Smooth muscle cell (in vitro differentiated cells): ENCODE measurements at regions not wholly inside any gene's neighbourhood (a gene's known extent, or its start where the extent isn't known, plus 50 kb on each side); places are given as distances from the start of the nearest gene placed in this dataset.
A peak's percentile ranks its signal among the peaks of the same experiment; 100 is the strongest.

Source experiments
- DNase-seq: peaks from one replicate; lab custom pipeline; 2025; ENCODE audit not compliant: unreplicated experiment; lab: John Stamatoyannopoulos, UW
- H2AFZ ChIP-seq: fragments of 200-600 bp; sonication (generic); 2 replicates; pipeline ENCODE4 v1.6.0; 2016; ENCODE audit warnings: antibody characterized with exemption, low read depth, mild to moderate bottlenecking
- H3F3A ChIP-seq: fragments of 200-600 bp; sonication (generic); 2 replicates; pipeline ENCODE4 v1.6.0; 2017; ENCODE audit warnings: antibody characterized with exemption, low read depth
- H3K27ac ChIP-seq: fragments of 200-600 bp; sonication (generic); 2 replicates; pipeline ENCODE4 v1.5.1; 2016; ENCODE audit warnings: low read depth, mild to moderate bottlenecking
- H3K27me3 ChIP-seq: fragments of 200-600 bp; sonication (generic); 2 replicates; pipeline ENCODE4 v1.6.1; 2016; ENCODE audit warnings: low read depth, mild to moderate bottlenecking
- H3K36me3 ChIP-seq: fragments of 200-600 bp; sonication (generic); 2 replicates; pipeline ENCODE4 v1.5.1; 2016; ENCODE audit warnings: low read depth
- H3K4me1 ChIP-seq: fragments of 200-600 bp; sonication (generic); 2 replicates; pipeline ENCODE4 v1.5.1; 2016; ENCODE audit warnings: low read depth
- H3K4me2 ChIP-seq: fragments of 200-600 bp; sonication (generic); 2 replicates; pipeline ENCODE4 v1.6.0; 2016; ENCODE audit warnings: mild to moderate bottlenecking
- H3K4me3 ChIP-seq: fragments of 200-600 bp; sonication (generic); 2 replicates; pipeline ENCODE4 v1.5.1; 2016; ENCODE audit warnings: mild to moderate bottlenecking
- H3K79me2 ChIP-seq: fragments of 200-600 bp; sonication (generic); 2 replicates; pipeline ENCODE4 v1.6.0; 2016; ENCODE audit warnings: low read depth, mild to moderate bottlenecking
- H3K9ac ChIP-seq: fragments of 200-600 bp; sonication (generic); 2 replicates; pipeline ENCODE4 v1.6.0; 2016; ENCODE audit warnings: low read depth
- H3K9me3 ChIP-seq: fragments of 200-600 bp; sonication (generic); replicated peaks from 2 replicates; pipeline ENCODE4 v1.5.1; 2016; ENCODE audit warnings: low read depth
- H4K20me1 ChIP-seq: fragments of 200-600 bp; sonication (generic); 2 replicates; pipeline ENCODE4 v1.6.0; 2016; ENCODE audit warnings: low read depth
- CTCF ChIP-seq: fragments of 200-600 bp; sonication (generic); IDR thresholded peaks from 2 replicates; pipeline ENCODE4 v1.5.1; 2017; ENCODE audit warnings: borderline replicate concordance, mild to moderate bottlenecking, antibody characterized with exemption; ENCODE audit not compliant: insufficient read depth, poor library complexity, severe bottlenecking
- WGBS: methylation state at CpG from one replicate; pipeline ENCODE4 v1.1.7; 2016; ENCODE audit warnings: low lambda C conversion rate; 5-methylcytosine and 5-hydroxymethylcytosine counted together

GRCh38 chr3:89682556-89682955 is 575.1 kb downstream of the EPHA3 start:
- H3K79me2 ChIP-seq, result no peaks in the 10 kb centered on the region
- H2AFZ ChIP-seq, result peak overlapping the region; percentile 32
- H3F3A ChIP-seq, result no peaks in the 10 kb centered on the region
- H3K4me2 ChIP-seq, result no peak overlapping the region
- no peak for TF ChIP-seq CTCF
- 82% methylated on average over 2 of the region's 2 CpGs for WGBS
- no peaks in the 10 kb centered on the region for H3K36me3 ChIP-seq
- H3K27me3 ChIP-seq, result no peaks in the 10 kb centered on the region
- no peaks in the 10 kb centered on the region for H4K20me1 ChIP-seq
- no peak overlapping the region for H3K27ac ChIP-seq
- DNase-seq, result no peak
- no peaks in the 10 kb centered on the region for H3K9me3 ChIP-seq
- H3K4me1 ChIP-seq, result no peaks in the 10 kb centered on the region
- H3K9ac ChIP-seq, result no peak overlapping the region
- H3K4me3 ChIP-seq, result no peak overlapping the region

- Histone ChIP-seq H3K4me2 (no peak overlapping the region), H3K79me2 (no peaks in the 10 kb centered on the region), H3F3A (no peaks in the 10 kb centered on the region), H3K9ac (no peak overlapping the region), H3K4me1 (no peaks in the 10 kb centered on the region), H4K20me1 (no peaks in the 10 kb centered on the region), H3K27ac (no peak overlapping the region), H3K36me3 (no peaks in the 10 kb centered on the region), H3K27me3 (no peaks in the 10 kb centered on the region), H3K9me3 (no peaks in the 10 kb centered on the region), H2AFZ (no peak overlapping the region), H3K4me3 (no peak overlapping the region)
- DNase-seq, result no peak
- no peak for TF ChIP-seq CTCF
- 92% methylated on average over 1 of the region's 1 CpG for WGBS
Observed at GRCh38 chr3:89685731-89686130, 578.3 kb downstream of the EPHA3 start.

- Histone ChIP-seq H2AFZ (no peak overlapping the region), H3F3A (no peaks in the 10 kb centered on the region), H3K27me3 (no peaks in the 10 kb centered on the region), H3K36me3 (no peaks in the 10 kb centered on the region), H3K4me3 (no peak overlapping the region), H3K4me2 (no peak overlapping the region), H3K9me3 (no peaks in the 10 kb centered on the region), H3K79me2 (no peaks in the 10 kb centered on the region), H3K27ac (no peak overlapping the region), H3K4me1 (no peaks in the 10 kb centered on the region), H4K20me1 (no peaks in the 10 kb centered on the region), H3K9ac (no peak overlapping the region)
- DNase-seq, result no peak
- 74% methylated on average over 2 of the region's 2 CpGs for WGBS
- no peak for TF ChIP-seq CTCF
Observed at GRCh38 chr3:89690646-89691045, 583.2 kb downstream of the EPHA3 start.

- H3K9ac ChIP-seq, result no peak overlapping the region
- TF ChIP-seq CTCF, result no peak
- no peak for DNase-seq
- WGBS, result 85% methylated on average over 1 of the region's 1 CpG
- H3K4me3 ChIP-seq, result no peak overlapping the region
- H3K4me2 ChIP-seq, result no peak overlapping the region
- H3K9me3 ChIP-seq, result no peaks in the 10 kb centered on the region
- no peaks in the 10 kb centered on the region for H3F3A ChIP-seq
- H3K36me3 ChIP-seq, result no peaks in the 10 kb centered on the region
- H3K4me1 ChIP-seq, result no peaks in the 10 kb centered on the region
- H3K79me2 ChIP-seq, result no peaks in the 10 kb centered on the region
- H3K27ac ChIP-seq, result no peak overlapping the region
- no peak overlapping the region for H2AFZ ChIP-seq
- no peaks in the 10 kb centered on the region for H4K20me1 ChIP-seq
- H3K27me3 ChIP-seq, result no peaks in the 10 kb centered on the region
Observed at GRCh38 chr3:89692601-89693000, 585.2 kb downstream of the EPHA3 start.
